22Rv1 (cell line): ENCODE measurements at regions not wholly inside any gene's neighbourhood (a gene's known extent, or its start where the extent isn't known, plus 50 kb on each side); places are given as distances from the start of the nearest gene placed in this dataset.

ENCODE experiments used
- CTCF ChIP-seq: fragments of 450-650 bp; IDR thresholded peaks from 2 replicates; pipeline ENCODE4 v1.5.1; 2017; ENCODE audit warnings: mild to moderate bottlenecking
- ZFX ChIP-seq: fragments of 450-650 bp; IDR thresholded peaks from 2 replicates; pipeline ENCODE4 v1.6.1; 2017; ENCODE audit warnings: antibody characterized with exemption, borderline replicate concordance

GRCh38 chr10:9189448-9189847 is 1135.0 kb downstream of the GATA3 start:
- TF ChIP-seq ZFX: no peak
- no peak for TF ChIP-seq CTCF
